ENCODE measurements at regions not wholly inside any gene's neighbourhood (a gene's known extent, or its start where the extent isn't known, plus 50 kb on each side); places are given as distances from the start of the nearest gene placed in this dataset.

- TF ChIP-seq IKZF5 (CRISPR knock-in tag; IDR thresholded peaks at IDR 0.05) (0 out of 2 replicates have a peak, but pooled peaks have one; percentile 63), ZNF605 (CRISPR knock-in tag; IDR thresholded peaks at IDR 0.05) (0 out of 2 replicates have a peak, but pooled peaks have one; percentile 40), ZMYM3 (CRISPR knock-in tag; IDR thresholded peaks at IDR 0.05) (no peak), CENPX (CRISPR knock-in tag; IDR thresholded peaks at IDR 0.05) (no peak), ZNF550 (CRISPR knock-in tag; IDR thresholded peaks at IDR 0.05; ENCODE audit: borderline replicate concordance) (no peak), GATAD2A (CRISPR knock-in tag; IDR thresholded peaks at IDR 0.05) (peak; percentile 94), SMARCC2 (IDR thresholded peaks at IDR 0.05) (no peak), ZNF703 (CRISPR knock-in tag; IDR thresholded peaks at IDR 0.05; ENCODE audit: borderline replicate concordance) (no peak), ZNF784 (CRISPR knock-in tag; IDR thresholded peaks at IDR 0.05; ENCODE audit: borderline replicate concordance) (no peak), TEAD2 (CRISPR knock-in tag; IDR thresholded peaks at IDR 0.05) (no peak), ZNF737 (CRISPR knock-in tag; IDR thresholded peaks at IDR 0.05; ENCODE audit: borderline replicate concordance) (no peak), POGZ (CRISPR knock-in tag; IDR thresholded peaks at IDR 0.05) (peak; percentile 97), HOXA7 (CRISPR knock-in tag; IDR thresholded peaks at IDR 0.05) (no peak), CEBPG (CRISPR knock-in tag; IDR thresholded peaks at IDR 0.05) (peak; percentile 93), BCL3 (CRISPR knock-in tag; IDR thresholded peaks at IDR 0.05) (no peak), PAWR (CRISPR knock-in tag; IDR thresholded peaks at IDR 0.05; ENCODE audit: borderline replicate concordance) (no peak), SP4 (CRISPR knock-in tag; IDR thresholded peaks at IDR 0.05) (no peak), KMT2B (CRISPR knock-in tag; IDR thresholded peaks at IDR 0.05) (no peak), MYC (CRISPR knock-in tag; IDR thresholded peaks at IDR 0.05; ENCODE audit: borderline replicate concordance) (no peak), ZEB1 (IDR thresholded peaks at IDR 0.05; ENCODE audit: insufficient replicate concordance, low read depth) (no peak), ZFP1 (CRISPR knock-in tag; IDR thresholded peaks at IDR 0.05) (no peak), ZBTB37 (CRISPR knock-in tag; IDR thresholded peaks at IDR 0.05) (no peak), ISX (CRISPR knock-in tag; conservative IDR thresholded peaks at IDR 0.05) (no peak), PPARG (CRISPR knock-in tag; conservative IDR thresholded peaks at IDR 0.05) (no peak; the same call in 1 of the 2 replicates), EP300 (IDR thresholded peaks at IDR 0.05; ENCODE audit: low read depth in 2 of 2, low read length in 2 of 2) (peak; percentile 84 to 85), EP300 (CRISPR knock-in tag; IDR thresholded peaks at IDR 0.05; ENCODE audit: borderline replicate concordance) (peak; percentile 87), DPF2 (CRISPR knock-in tag; IDR thresholded peaks at IDR 0.05; ENCODE audit: borderline replicate concordance, low read depth) (0 out of 2 replicates have a peak, but pooled peaks have one; percentile 55), FOXA3 (CRISPR knock-in tag; IDR thresholded peaks at IDR 0.05) (peak; percentile 80), AKAP8 (CRISPR knock-in tag; IDR thresholded peaks at IDR 0.05) (no peak)
Observed at GRCh38 chr6:47362857-47363461, 53.3 kb upstream of the TNFRSF21 start (continued).

All from HepG2 (cell line).